HCT116 (cell line): ENCODE measurements at regions not wholly inside any gene's neighbourhood (a gene's known extent, or its start where the extent isn't known, plus 50 kb on each side); places are given as distances from the start of the nearest gene placed in this dataset.

Source experiments
- ATAC-seq: fragments of 200-7000 bp; cut with Tn5 transposase; 2 replicates; pipeline ENCODE4 v1.9.1; 2020; ENCODE audit warnings: mild to moderate bottlenecking, moderate library complexity
- BruUV-seq: library from RNA; stranded (reverse); fragments of 400-500 nt; replicated peaks from 2 replicates; lab custom pipeline; 2021; lab: Mats Ljungman, UMichigan
- CTCF ChIA-PET: fragments of 300-600 bp; sonication (Branson Sonifier 250); formaldehyde crosslinking; loops from one replicate; lab custom pipeline; 2021; ENCODE audit warnings: antibody characterized with exemption; lab: Charles Lee
- POLR2A ChIA-PET: fragments of 300-600, 350-600 bp; sonication (Branson Sonifier 250); formaldehyde crosslinking; loops from one replicate; lab custom pipeline; 2021; ENCODE audit warnings: antibody characterized with exemption; lab: Charles Lee
- RAD21 ChIA-PET, 2 experiments: fragments of 300-600 bp; sonication (Branson Sonifier 250); formaldehyde crosslinking; loops; one replicate each; lab custom pipeline; 2023; ENCODE audit warnings: low total read pairs in 2 of 2; ENCODE audit not compliant: uncharacterized antibody in 2 of 2, unreplicated experiment in 2 of 2, low non-redundant PET in 1 of 2; lab: Charles Lee
- DNase-seq: peaks from one replicate; pipeline ENCODE4 v3.0.0-alpha.2; 2010; ENCODE audit warnings: low read depth, low spot score
- H2AFZ ChIP-seq: fragments of 200-600 bp; shearing (Covaris generic), sonication (generic); 2 replicates; pipeline ENCODE4 v1.6.1; 2017; ENCODE audit warnings: low read depth, mixed run types, mixed read lengths, antibody characterized with exemption, low read length; ENCODE audit not compliant: poor library complexity, severe bottlenecking
- H3K27ac ChIP-seq: 2 replicates; pipeline ENCODE4 v1.5.1; 2012; ENCODE audit warnings: low read depth, low read length
- H3K27me3 ChIP-seq: fragments of 200-600 bp; sonication (generic); 2 replicates; pipeline ENCODE4 v1.6.1; 2016; ENCODE audit warnings: mixed run types, low read length, mixed read lengths; ENCODE audit not compliant: insufficient read depth
- H3K36me3 ChIP-seq, 2 experiments: fragments of 200-500 bp in 1 of 2; fragments of 200-600 bp in 1 of 2; sonication (Bioruptor generic) in 1 of 2; sonication (generic) in 1 of 2; 2 replicates each; pipeline versions ENCODE4 v1.5.1 to v1.6.1; 2014 to 2016; ENCODE audit warnings: low read length in 2 of 2, inconsistent platforms in 1 of 2, mixed read lengths in 1 of 2, mixed run types in 1 of 2; ENCODE audit not compliant: insufficient read depth in 2 of 2, control insufficient read depth in 1 of 2
- H3K4me1 ChIP-seq, 2 experiments: fragments of 200-600 bp in 1 of 2; sonication (generic) in 1 of 2; 2 replicates each; pipeline versions ENCODE4 v1.5.1 to v1.6.1; 2012 to 2017; ENCODE audit warnings: low read length in 2 of 2, inconsistent platforms in 1 of 2, mild to moderate bottlenecking in 1 of 2, mixed read lengths in 1 of 2, mixed run types in 1 of 2, moderate library complexity in 1 of 2; ENCODE audit not compliant: insufficient read depth in 2 of 2, control insufficient read depth in 1 of 2
- H3K4me2 ChIP-seq: fragments of 200-600 bp; sonication (generic); 2 replicates; pipeline ENCODE4 v1.6.1; 2017; ENCODE audit warnings: mixed run types, low read length, mixed read lengths
- H3K4me3 ChIP-seq, 2 experiments: fragments of 200-600 bp in 1 of 2; sonication (generic) in 1 of 2; replicated peaks in 1 of 2; 2 replicates each; pipeline ENCODE4 v1.5.1; 2011 to 2016; ENCODE audit warnings: low read length in 2 of 2, control low read depth in 1 of 2, low read depth in 1 of 2, mild to moderate bottlenecking in 1 of 2, mixed read lengths in 1 of 2, mixed run types in 1 of 2
- H3K79me2 ChIP-seq: fragments of 200-600 bp; sonication (generic); 2 replicates; pipeline ENCODE4 v1.6.1; 2017; ENCODE audit warnings: mild to moderate bottlenecking, mixed run types, low read length, moderate library complexity, mixed read lengths; ENCODE audit not compliant: insufficient read depth
- H3K9ac ChIP-seq: fragments of 200-600 bp; sonication (generic); 2 replicates; pipeline ENCODE4 v1.6.1; 2016; ENCODE audit warnings: low read length, mixed read lengths
- H3K9me2 ChIP-seq: fragments of 200-600 bp; sonication (generic), shearing (Covaris generic); 2 replicates; pipeline ENCODE4 v1.6.1; 2017; ENCODE audit warnings: mixed run types, mild to moderate bottlenecking, moderate library complexity; ENCODE audit not compliant: insufficient read depth
- H3K9me3 ChIP-seq, 2 experiments: fragments of 200-500 bp in 1 of 2; fragments of 200-600 bp in 1 of 2; sonication (Bioruptor generic) in 1 of 2; sonication (generic) in 1 of 2; 2 replicates each; pipeline ENCODE4 v1.6.1; 2014 to 2017; ENCODE audit warnings: low read length in 2 of 2, mixed read lengths in 2 of 2, inconsistent platforms in 1 of 2, low read depth in 1 of 2, mild to moderate bottlenecking in 1 of 2, mixed run types in 1 of 2, moderate library complexity in 1 of 2; ENCODE audit not compliant: control insufficient read depth in 1 of 2, insufficient read depth in 1 of 2
- H4K20me1 ChIP-seq: fragments of 200-600 bp; sonication (generic), shearing (Covaris generic); 2 replicates; pipeline ENCODE4 v1.6.1; 2017; ENCODE audit warnings: mixed run types, mild to moderate bottlenecking, moderate library complexity; ENCODE audit not compliant: insufficient read depth
- CEBPB ChIP-seq: IDR thresholded peaks from 2 replicates; pipeline ENCODE4 v1.6.1; 2012; ENCODE audit warnings: low read depth
- EZH2phosphoT487 ChIP-seq: fragments of 200-600 bp; IDR thresholded peaks from 2 replicates; pipeline ENCODE4 v1.6.1; 2018; ENCODE audit warnings: antibody characterized with exemption, borderline replicate concordance
- FOSL1 ChIP-seq: IDR thresholded peaks from 2 replicates; pipeline ENCODE4 v1.6.1; 2012; ENCODE audit warnings: low read depth
- JUND ChIP-seq: IDR thresholded peaks from 2 replicates; pipeline ENCODE4 v1.6.1; 2012
- POLR2A ChIP-seq: IDR thresholded peaks from 2 replicates; pipeline ENCODE4 v1.7.0; 2011; ENCODE audit warnings: borderline replicate concordance; ENCODE audit not compliant: insufficient read depth, insufficient read length; ENCODE audit errors: extremely low read depth
- YY1 ChIP-seq: IDR thresholded peaks from 2 replicates; pipeline ENCODE4 v1.6.1; 2011; ENCODE audit warnings: low read length, low read depth, moderate library complexity, mild to moderate bottlenecking; ENCODE audit not compliant: insufficient replicate concordance; ENCODE audit errors: extremely low read depth
- ZFX ChIP-seq: fragments of 450-650 bp; IDR thresholded peaks from 2 replicates; pipeline ENCODE4 v1.6.1; 2017
- ZNF274 ChIP-seq: fragments of 200-500 bp; sonication (Bioruptor generic); IDR thresholded peaks from 2 replicates; pipeline ENCODE4 v1.6.1; 2014; ENCODE audit warnings: mild to moderate bottlenecking, low read depth, low read length, inconsistent platforms
- intact Hi-C: fragments of 100-400 bp; cut with micrococcal nuclease; formaldehyde crosslinking; loops from 2 replicates; pipeline ENCODE4 v1.10.0; 2022
- TF ChIP-seq, protein P1 (sequence below): IDR thresholded peaks from 2 replicates; pipeline ENCODE4 v1.6.1; 2012
- TF ChIP-seq, protein P2 (sequence below): IDR thresholded peaks from 2 replicates; pipeline ENCODE4 v1.6.1; 2011; ENCODE audit warnings: mild to moderate bottlenecking, low read length, moderate library complexity; ENCODE audit not compliant: insufficient replicate concordance; ENCODE audit errors: extremely low read depth
- TF ChIP-seq, protein P3 (sequence below), 3 experiments: fragments of 200-600 bp in 1 of 3; sonication (generic) in 1 of 3; IDR thresholded peaks in 2 of 3; conservative IDR thresholded peaks in 1 of 3; 2 replicates each; pipeline ENCODE4 v1.5.1; 2012 to 2017; ENCODE audit warnings: low read depth in 2 of 3, low read length in 2 of 3, antibody characterized with exemption in 1 of 3, borderline replicate concordance in 1 of 3, control low read depth in 1 of 3, mild to moderate bottlenecking in 1 of 3, mixed read lengths in 1 of 3, mixed run types in 1 of 3, moderate library complexity in 1 of 3; ENCODE audit not compliant: insufficient read depth in 1 of 3

DNA sequence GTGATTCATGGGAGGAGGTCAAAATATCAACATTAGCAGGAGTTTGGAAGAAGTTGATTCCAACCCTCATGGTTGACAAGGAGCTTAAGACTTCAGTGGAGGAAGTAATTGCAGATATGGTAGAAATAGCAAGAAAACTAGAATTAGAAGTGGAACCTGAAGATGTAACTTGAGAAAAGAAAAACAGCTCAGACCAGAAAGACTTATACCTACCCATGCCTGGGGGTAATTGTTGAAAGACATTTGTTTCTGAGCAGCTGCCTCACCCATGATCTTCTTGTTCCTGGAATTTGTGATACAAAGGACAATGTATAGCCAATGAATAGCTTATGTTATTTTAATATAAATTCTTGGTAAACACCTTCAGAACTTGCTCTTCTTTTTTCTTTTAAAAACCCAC is 128.6 kb downstream of the LRIG2 start:
- TF ChIP-seq CEBPB = no peak
- no peak for TF ChIP-seq JUND
- H3K9me3 ChIP-seq = no peaks in the 10 kb centered on the region
- ChIA-PET CTCF (no interaction called here), RAD21 (no interaction called here), POLR2A (no interaction called here)
- peaks cover 9 to 15% of the 10 kb centered on the region in 2 experiments; a peak in 3 of 4 replicates for H3K4me1 ChIP-seq
- no peak overlapping the region for H3K4me2 ChIP-seq
- intact Hi-C loops = no loop called here
- no peak overlapping the region for H3K4me3 ChIP-seq
- no peak overlapping the region for H3K9ac ChIP-seq
- H3K27me3 ChIP-seq = no peaks in the 10 kb centered on the region
- ATAC-seq (no peak), DNase-seq (no peak)
- H2AFZ ChIP-seq = no peak overlapping the region
- no TSS peak for BruUV-seq
- no peaks in the 10 kb centered on the region for H3K36me3 ChIP-seq
- H3K79me2 ChIP-seq = no peaks in the 10 kb centered on the region
- no peaks in the 10 kb centered on the region for H3K9me2 ChIP-seq
- no peak overlapping the region for H3K27ac ChIP-seq
- no peaks in the 10 kb centered on the region for H4K20me1 ChIP-seq

DNA sequence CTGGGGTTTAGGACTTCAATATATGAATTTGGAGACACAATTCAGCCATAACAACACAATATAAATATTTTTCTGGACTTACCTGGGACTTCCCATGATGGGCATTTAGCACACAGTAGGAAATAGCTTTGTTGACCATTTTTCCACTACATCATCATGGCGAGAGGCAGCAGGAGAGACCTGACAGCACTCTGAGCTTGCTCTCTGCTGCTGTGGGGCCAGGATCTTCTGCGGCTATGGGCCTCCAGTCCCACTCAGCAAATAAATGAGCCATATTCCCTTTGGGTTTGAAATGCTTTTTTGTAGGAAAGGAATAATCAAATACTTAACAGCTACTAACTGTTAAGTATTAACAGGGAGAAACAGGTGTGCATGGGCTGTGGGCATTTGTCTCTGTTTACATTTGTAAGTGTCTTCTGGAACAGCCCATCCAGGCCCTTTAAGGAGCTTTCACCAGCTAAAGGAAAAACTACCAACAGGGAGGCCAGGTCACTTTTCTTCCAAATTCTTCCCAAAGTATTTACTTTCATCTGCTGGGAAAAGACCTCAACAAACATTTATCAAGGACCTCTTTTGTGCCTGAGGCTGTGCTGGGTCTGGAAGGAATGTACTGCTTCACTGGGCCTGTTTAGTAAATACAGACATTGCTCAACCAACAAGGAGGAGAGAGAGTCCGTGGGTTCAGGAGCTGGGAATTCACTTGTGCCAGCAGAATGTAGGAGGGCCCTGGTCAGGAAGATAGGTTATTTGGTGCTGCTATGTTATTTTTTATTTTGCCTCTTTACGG is 133.2 kb downstream of the LRIG2 start:
- Histone ChIP-seq H3K4me2 (no peak overlapping the region), H3K9me2 (no peaks in the 10 kb centered on the region), H4K20me1 (no peaks in the 10 kb centered on the region), H3K27ac (no peak overlapping the region), H2AFZ (no peak overlapping the region), H3K9me3 (no peaks in the 10 kb centered on the region), H3K27me3 (no peaks in the 10 kb centered on the region), H3K4me3 (no peak overlapping the region), H3K9ac (no peak overlapping the region), H3K4me1 (no peaks in the 10 kb centered on the region; a peak in 1 of 4 replicates), H3K79me2 (no peaks in the 10 kb centered on the region), H3K36me3 (no peaks in the 10 kb centered on the region)
- ATAC-seq = no peak
- ChIA-PET POLR2A (no interaction called here), CTCF (no interaction called here), RAD21 (no interaction called here)
- no peak for DNase-seq
- BruUV-seq = no TSS peak
- intact Hi-C loops = no loop called here
- TF ChIP-seq JUND = no peak
- TF ChIP-seq, protein P1, sequence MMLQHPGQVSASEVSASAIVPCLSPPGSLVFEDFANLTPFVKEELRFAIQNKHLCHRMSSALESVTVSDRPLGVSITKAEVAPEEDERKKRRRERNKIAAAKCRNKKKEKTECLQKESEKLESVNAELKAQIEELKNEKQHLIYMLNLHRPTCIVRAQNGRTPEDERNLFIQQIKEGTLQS = no peak
- TF ChIP-seq, protein P2, sequence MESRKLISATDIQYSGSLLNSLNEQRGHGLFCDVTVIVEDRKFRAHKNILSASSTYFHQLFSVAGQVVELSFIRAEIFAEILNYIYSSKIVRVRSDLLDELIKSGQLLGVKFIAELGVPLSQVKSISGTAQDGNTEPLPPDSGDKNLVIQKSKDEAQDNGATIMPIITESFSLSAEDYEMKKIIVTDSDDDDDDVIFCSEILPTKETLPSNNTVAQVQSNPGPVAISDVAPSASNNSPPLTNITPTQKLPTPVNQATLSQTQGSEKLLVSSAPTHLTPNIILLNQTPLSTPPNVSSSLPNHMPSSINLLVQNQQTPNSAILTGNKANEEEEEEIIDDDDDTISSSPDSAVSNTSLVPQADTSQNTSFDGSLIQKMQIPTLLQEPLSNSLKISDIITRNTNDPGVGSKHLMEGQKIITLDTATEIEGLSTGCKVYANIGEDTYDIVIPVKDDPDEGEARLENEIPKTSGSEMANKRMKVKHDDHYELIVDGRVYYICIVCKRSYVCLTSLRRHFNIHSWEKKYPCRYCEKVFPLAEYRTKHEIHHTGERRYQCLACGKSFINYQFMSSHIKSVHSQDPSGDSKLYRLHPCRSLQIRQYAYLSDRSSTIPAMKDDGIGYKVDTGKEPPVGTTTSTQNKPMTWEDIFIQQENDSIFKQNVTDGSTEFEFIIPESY = no peak
- no peak for TF ChIP-seq ZFX
- TF ChIP-seq ZNF274 = no peak
- TF ChIP-seq, protein P3, sequence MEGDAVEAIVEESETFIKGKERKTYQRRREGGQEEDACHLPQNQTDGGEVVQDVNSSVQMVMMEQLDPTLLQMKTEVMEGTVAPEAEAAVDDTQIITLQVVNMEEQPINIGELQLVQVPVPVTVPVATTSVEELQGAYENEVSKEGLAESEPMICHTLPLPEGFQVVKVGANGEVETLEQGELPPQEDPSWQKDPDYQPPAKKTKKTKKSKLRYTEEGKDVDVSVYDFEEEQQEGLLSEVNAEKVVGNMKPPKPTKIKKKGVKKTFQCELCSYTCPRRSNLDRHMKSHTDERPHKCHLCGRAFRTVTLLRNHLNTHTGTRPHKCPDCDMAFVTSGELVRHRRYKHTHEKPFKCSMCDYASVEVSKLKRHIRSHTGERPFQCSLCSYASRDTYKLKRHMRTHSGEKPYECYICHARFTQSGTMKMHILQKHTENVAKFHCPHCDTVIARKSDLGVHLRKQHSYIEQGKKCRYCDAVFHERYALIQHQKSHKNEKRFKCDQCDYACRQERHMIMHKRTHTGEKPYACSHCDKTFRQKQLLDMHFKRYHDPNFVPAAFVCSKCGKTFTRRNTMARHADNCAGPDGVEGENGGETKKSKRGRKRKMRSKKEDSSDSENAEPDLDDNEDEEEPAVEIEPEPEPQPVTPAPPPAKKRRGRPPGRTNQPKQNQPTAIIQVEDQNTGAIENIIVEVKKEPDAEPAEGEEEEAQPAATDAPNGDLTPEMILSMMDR (IDR thresholded peaks at IDR 0.05 in 2 of 3, conservative IDR thresholded peaks at IDR 0.05 in 1 of 3; ENCODE audit: borderline replicate concordance in 1 of 3, insufficient read depth in 1 of 3, low read depth in 2 of 3, low read length in 2 of 3) = no peak
- TF ChIP-seq YY1 = no peak
- TF ChIP-seq EZH2phosphoT487 = no peak
- no peak for TF ChIP-seq POLR2A
- no peak for TF ChIP-seq FOSL1
